Breast epithelium (tissue), 4 donors: ENCODE measurements at regions not wholly inside any gene's neighbourhood (a gene's known extent, or its start where the extent isn't known, plus 50 kb on each side); places are given as distances from the start of the nearest gene placed in this dataset.

ENCODE experiments used
- DNase-seq, 2 donors: peaks; one replicate each; pipeline ENCODE4 v3.0.0-alpha.2; 2019; ENCODE audit warnings: low spot score in 2 of 2
- H3K27ac ChIP-seq, 2 donors: fragments of 200-600 bp; sonication (generic) in 1 of 2; one replicate each; pipeline ENCODE4 v1.5.1; 2016 to 2019; ENCODE audit warnings: mild to moderate bottlenecking in 1 of 2
- H3K27me3 ChIP-seq, 2 donors: fragments of 200-600 bp; sonication (generic) in 1 of 2; one replicate each; pipeline versions ENCODE4 v1.5.1 to v1.6.0; 2017 to 2019; ENCODE audit warnings: control low read depth in 1 of 2, mild to moderate bottlenecking in 1 of 2
- H3K36me3 ChIP-seq: fragments of 200-600 bp; one replicate; pipeline ENCODE4 v1.5.1; 2019
- H3K4me1 ChIP-seq, 2 donors: fragments of 200-600 bp; sonication (generic); one replicate each; pipeline ENCODE4 v1.5.1; 2016 to 2019; ENCODE audit warnings: control low read depth in 1 of 2
- H3K4me3 ChIP-seq, 3 donors: fragments of 200-600 bp; sonication (generic); 1 replicate in 2 of 3; 2 replicates in 1 of 3; pipeline ENCODE4 v1.5.1; 2016 to 2019; ENCODE audit warnings: mild to moderate bottlenecking in 3 of 3, moderate library complexity in 2 of 3
- H3K9me3 ChIP-seq, 2 donors: fragments of 200-600 bp; sonication (generic) in 1 of 2; one replicate each; pipeline ENCODE4 v1.5.1; 2016 to 2019; ENCODE audit warnings: control low read depth in 1 of 2
- POLR2A ChIP-seq: fragments of 450-650 bp; IDR thresholded peaks from one replicate; pipeline ENCODE4 v1.6.1; 2016; ENCODE audit warnings: antibody characterized with exemption, mild to moderate bottlenecking, moderate library complexity
- POLR2AphosphoS5 ChIP-seq, 3 donors: sonication (generic); formaldehyde crosslinking; IDR thresholded peaks; one replicate each; pipeline ENCODE4 v1.6.1; 2017; ENCODE audit warnings: antibody characterized with exemption in 3 of 3
- intact Hi-C: fragments of 100-400 bp; cut with DNase I; formaldehyde crosslinking; loops from one replicate; pipeline ENCODE4 v1.15.1; 2023; ENCODE audit warnings: low total_unique reads
- TF ChIP-seq, protein P1 (sequence below), 3 donors: fragments of 450-650 bp; IDR thresholded peaks; one replicate each; pipeline ENCODE4 v1.5.1; 2016 to 2017; ENCODE audit warnings: antibody characterized with exemption in 3 of 3, mild to moderate bottlenecking in 3 of 3, moderate library complexity in 3 of 3

DNA sequence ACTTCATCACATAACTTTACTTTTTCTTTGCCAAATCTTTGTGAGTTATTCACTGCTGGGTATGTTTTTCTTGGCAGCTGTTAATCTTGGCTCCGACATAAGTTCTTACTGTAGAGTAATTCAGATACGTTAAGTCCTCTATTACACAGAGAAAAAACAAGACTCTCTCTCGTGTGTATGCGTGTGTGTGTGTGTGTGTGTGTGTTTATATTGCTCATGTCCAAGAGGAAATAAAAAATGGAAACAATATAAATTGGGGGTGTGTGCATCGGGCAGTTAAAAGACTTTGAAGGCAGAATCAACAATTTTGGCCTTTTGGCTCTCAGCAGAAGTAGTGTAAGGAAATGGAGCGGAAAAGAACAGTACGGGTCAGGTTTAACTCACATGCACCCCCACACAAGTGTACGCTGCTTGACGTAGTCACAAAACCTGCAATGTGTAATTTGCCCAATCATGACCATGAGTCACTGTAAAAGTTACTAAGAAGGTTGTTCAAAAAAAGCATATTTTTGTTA lies 67.2 kb upstream of the IFNE start:
- Histone ChIP-seq H3K4me1 (peaks cover 0 to 4% of the 10 kb centered on the region in 2 donors), H3K4me3 (no peak overlapping the region), H3K27ac (no peak overlapping the region), H3K36me3 (no peaks in the 10 kb centered on the region), H3K27me3 (no peaks in the 10 kb centered on the region), H3K9me3 (no peaks in the 10 kb centered on the region)
- peak in 1 of 2 donors; percentile 19 for DNase-seq
- TF ChIP-seq POLR2AphosphoS5 (IDR thresholded peaks at IDR 0.05) (no peak), POLR2A (no peak)
- TF ChIP-seq, protein P1, sequence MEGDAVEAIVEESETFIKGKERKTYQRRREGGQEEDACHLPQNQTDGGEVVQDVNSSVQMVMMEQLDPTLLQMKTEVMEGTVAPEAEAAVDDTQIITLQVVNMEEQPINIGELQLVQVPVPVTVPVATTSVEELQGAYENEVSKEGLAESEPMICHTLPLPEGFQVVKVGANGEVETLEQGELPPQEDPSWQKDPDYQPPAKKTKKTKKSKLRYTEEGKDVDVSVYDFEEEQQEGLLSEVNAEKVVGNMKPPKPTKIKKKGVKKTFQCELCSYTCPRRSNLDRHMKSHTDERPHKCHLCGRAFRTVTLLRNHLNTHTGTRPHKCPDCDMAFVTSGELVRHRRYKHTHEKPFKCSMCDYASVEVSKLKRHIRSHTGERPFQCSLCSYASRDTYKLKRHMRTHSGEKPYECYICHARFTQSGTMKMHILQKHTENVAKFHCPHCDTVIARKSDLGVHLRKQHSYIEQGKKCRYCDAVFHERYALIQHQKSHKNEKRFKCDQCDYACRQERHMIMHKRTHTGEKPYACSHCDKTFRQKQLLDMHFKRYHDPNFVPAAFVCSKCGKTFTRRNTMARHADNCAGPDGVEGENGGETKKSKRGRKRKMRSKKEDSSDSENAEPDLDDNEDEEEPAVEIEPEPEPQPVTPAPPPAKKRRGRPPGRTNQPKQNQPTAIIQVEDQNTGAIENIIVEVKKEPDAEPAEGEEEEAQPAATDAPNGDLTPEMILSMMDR (IDR thresholded peaks at IDR 0.05): no peak
- intact Hi-C loops: no loop called here

DNA sequence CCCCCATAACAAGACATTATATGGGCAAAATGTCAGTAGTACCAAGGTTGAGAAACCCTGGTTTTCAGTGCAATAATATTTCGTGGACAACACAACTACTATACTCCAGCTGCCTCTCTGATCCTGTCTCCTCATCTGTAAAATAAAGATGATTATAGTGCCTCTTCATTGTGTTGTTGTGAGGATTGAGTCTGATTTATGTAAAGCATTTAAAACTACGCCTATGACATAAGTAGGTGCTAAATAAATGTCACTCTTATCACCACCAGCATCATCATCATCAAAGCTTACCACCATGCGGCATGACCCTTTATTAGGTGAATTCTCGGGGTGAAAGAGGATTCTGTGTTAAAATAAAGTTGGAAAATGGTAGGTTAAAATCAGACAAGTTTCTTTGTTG lies 67.8 kb upstream of the IFNE start:
- intact Hi-C loops: no loop called here

GRCh38 chr9:21550392-21550791 lies 68.3 kb upstream of the IFNE start:
- no peaks in the 10 kb centered on the region for H3K9me3 ChIP-seq
- no peak overlapping the region for H3K27ac ChIP-seq
- TF ChIP-seq POLR2AphosphoS5 (IDR thresholded peaks at IDR 0.05): no peak
- no peak for TF ChIP-seq POLR2A
- TF ChIP-seq, protein P1 (IDR thresholded peaks at IDR 0.05): no peak
- H3K27me3 ChIP-seq: peaks cover 0 to 3% of the 10 kb centered on the region in 2 donors
- no peaks in the 10 kb centered on the region for H3K36me3 ChIP-seq
- no peak overlapping the region for H3K4me3 ChIP-seq
- H3K4me1 ChIP-seq: peaks cover 0 to 4% of the 10 kb centered on the region in 2 donors
- no peak for DNase-seq
- intact Hi-C loops: no loop called here

More for the DNA sequence above, 67.8 kb upstream of the IFNE start:
- no peak for DNase-seq
- peaks cover 0 to 4% of the 10 kb centered on the region in 2 donors for H3K4me1 ChIP-seq
- no peak overlapping the region for H3K27ac ChIP-seq
- no peak for TF ChIP-seq POLR2A
- no peak for TF ChIP-seq POLR2AphosphoS5 (IDR thresholded peaks at IDR 0.05)
- TF ChIP-seq, protein P1 (IDR thresholded peaks at IDR 0.05): no peak
- H3K27me3 ChIP-seq: no peaks in the 10 kb centered on the region
- H3K36me3 ChIP-seq: no peaks in the 10 kb centered on the region
- H3K9me3 ChIP-seq: no peaks in the 10 kb centered on the region
- no peak overlapping the region for H3K4me3 ChIP-seq

GRCh38 chr9:21551401-21551800 lies 69.3 kb upstream of the IFNE start:
- TF ChIP-seq POLR2AphosphoS5 (IDR thresholded peaks at IDR 0.05) (no peak), POLR2A (no peak)
- TF ChIP-seq, protein P1 (IDR thresholded peaks at IDR 0.05): no peak
- no peaks in the 10 kb centered on the region for H3K9me3 ChIP-seq
- peaks cover 0 to 13% of the 10 kb centered on the region in 2 donors for H3K27me3 ChIP-seq
- H3K4me3 ChIP-seq: no peak overlapping the region
- H3K36me3 ChIP-seq: no peaks in the 10 kb centered on the region
- DNase-seq: no peak
- H3K27ac ChIP-seq: no peak overlapping the region
- intact Hi-C loops: no loop called here
- H3K4me1 ChIP-seq: peaks cover 0 to 4% of the 10 kb centered on the region in 2 donors

GRCh38 chr9:21552244-21553170 lies 70.4 kb upstream of the IFNE start:
- intact Hi-C loops: no loop called here
- Histone ChIP-seq H3K4me1 (peaks cover 0 to 4% of the 10 kb centered on the region in 2 donors), H3K36me3 (no peaks in the 10 kb centered on the region), H3K27ac (no peak overlapping the region), H3K9me3 (no peaks in the 10 kb centered on the region), H3K27me3 (peaks cover 0 to 20% of the 10 kb centered on the region in 2 donors), H3K4me3 (no peak overlapping the region)
- DNase-seq: no peak
- TF ChIP-seq POLR2AphosphoS5 (IDR thresholded peaks at IDR 0.05): no peak
- TF ChIP-seq POLR2A: no peak
- TF ChIP-seq, protein P1 (IDR thresholded peaks at IDR 0.05): no peak
